Sciatic nerve (tissue), 2 donors: ENCODE measurements at regions not wholly inside any gene's neighbourhood (a gene's known extent, or its start where the extent isn't known, plus 50 kb on each side); places are given as distances from the start of the nearest gene placed in this dataset.
"Not testable (repeated sequence)": the region's sequence is repeated elsewhere in the genome, so short reads cannot be mapped to it uniquely, and the experiment has no call there.

Source experiments
- ATAC-seq: fragments of 200-7000 bp; cut with Tn5 transposase; one replicate; pipeline ENCODE4 v1.9.1; 2020; ENCODE audit warnings: mild to moderate bottlenecking, moderate library complexity
- DNase-seq: peaks from one replicate; pipeline ENCODE4 v3.0.0-alpha.2; 2020; ENCODE audit warnings: low spot score
- intact Hi-C: fragments of 100-400 bp; cut with DNase I; formaldehyde crosslinking; loops from one replicate; pipeline ENCODE4 v1.14.2; 2022
- donor health status: DM: no; HTN: no; CAD: no.
- donor health status: DM: no; HTN: no; CAD: no.

DNA sequence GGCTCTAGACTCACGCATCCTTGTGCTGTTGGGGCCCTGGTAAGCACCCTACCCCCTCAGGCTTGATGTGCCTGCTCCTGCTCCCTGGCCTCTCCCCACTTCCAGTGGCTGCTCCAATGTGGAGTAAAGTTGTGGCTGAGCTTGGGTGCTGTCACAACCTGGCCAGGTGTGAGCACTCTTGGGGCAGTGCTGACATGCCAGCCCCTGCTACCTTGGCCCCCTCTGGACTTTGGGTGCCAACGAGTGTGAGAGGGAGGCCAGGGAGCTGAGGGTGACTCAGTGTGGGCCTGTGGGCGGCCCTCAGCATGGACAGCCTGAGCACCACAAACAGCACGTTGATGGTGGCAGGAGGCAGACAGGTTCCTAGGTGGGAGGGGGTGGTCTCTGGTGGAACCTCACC is 870.2 kb upstream of the C9orf72 start:
- intact Hi-C loops = no loop called here
- no peak for DNase-seq
- ATAC-seq = no peak

DNA sequence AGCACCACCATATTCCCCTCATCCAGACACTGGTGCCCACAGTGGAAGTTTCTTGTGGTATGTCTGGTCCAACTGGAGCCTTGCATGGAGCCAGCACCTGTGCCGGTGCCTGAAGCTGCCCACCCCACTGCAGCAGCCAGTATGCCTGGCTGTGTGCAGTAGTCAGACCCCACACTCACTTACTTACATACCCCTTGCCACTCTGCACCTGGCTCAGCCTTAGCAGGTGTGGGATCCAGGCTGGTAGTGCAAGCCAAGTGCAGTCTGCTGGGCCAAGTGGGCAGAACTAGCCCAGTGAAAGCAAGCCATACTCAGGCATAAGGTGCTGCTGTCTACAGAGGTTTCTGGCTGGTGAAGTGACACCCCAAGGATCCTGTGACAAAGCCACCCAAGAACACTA is 871.4 kb upstream of the C9orf72 start:
- intact Hi-C loops = no loop called here
- DNase-seq (no peak), ATAC-seq (no peak)

GRCh38 chr9:28445211-28445610 is 871.9 kb upstream of the C9orf72 start:
- intact Hi-C loops = no loop called here
- DNase-seq (no peak), ATAC-seq (no peak)

GRCh38 chr9:28453918-28454317 is 880.6 kb upstream of the C9orf72 start:
- intact Hi-C loops = no loop called here
- DNase-seq (no peak), ATAC-seq (no peak)

DNA sequence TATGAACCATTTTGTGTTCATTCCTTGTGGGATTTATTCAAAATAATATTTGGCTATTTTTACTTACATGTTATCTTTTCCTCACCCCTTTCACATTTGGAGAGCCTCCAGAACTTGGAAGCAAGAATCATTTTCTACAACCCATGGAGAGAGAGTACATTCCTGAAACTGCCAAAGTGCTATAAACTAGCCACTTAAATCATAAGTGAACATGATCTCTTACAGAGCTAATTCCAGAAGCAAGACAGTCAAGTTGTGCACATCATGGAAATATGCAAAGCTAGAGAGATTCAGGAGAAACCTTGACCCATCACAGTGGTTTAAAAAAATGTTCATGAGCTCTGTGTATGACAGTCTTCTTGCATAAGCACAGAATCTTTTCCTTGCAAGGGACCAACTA is 883.6 kb upstream of the C9orf72 start:
- ATAC-seq = no peak
- intact Hi-C loops = no loop called here
- no peak for DNase-seq

DNA sequence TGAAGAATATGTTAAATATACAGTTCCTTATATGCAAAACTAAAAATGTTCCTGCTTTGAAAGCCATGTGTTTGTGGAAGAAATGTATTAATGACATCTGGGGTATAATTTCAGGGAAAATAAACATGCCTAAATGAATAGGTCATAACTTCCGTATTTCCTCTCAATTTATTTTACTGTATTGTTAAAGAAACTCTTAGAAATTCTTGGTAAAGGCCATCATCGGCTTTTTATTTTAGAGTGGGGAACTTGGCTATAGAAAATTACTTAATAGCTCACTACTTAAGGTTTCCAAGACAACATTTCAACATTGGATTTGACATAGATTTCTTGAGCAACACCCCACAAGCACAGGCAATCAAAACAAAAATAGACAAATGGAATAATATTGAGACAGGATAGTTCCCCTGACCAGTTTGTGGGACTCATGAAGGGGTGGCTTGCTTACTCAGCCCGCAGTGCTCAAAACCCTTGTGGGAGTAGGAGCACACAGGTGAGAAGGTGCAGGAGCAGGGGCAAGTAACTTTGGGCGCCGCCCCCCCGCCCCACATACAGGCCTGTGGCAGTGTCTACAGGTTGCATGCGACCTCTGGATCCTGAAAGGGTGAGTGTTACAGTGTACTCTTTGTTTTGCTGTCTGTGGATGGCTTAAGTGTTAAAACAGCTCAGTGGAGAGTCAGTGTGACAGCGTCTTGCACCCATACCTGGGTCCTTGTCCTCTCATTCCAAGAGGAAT is 891.4 kb upstream of the C9orf72 start:
- intact Hi-C loops = no loop called here

GRCh38 chr9:28471261-28471660 is 898.0 kb upstream of the C9orf72 start:
- intact Hi-C loops = no loop called here
- DNase-seq (no peak), ATAC-seq (no peak)

More for the DNA sequence above, 891.4 kb upstream of the C9orf72 start:
- ATAC-seq (no peak), DNase-seq (no peak)

GRCh38 chr9:28487561-28487960 is 914.3 kb upstream of the C9orf72 start:
- no peak for ATAC-seq
- intact Hi-C loops = no loop called here
- no peak for DNase-seq

- intact Hi-C loops = no loop called here
- ATAC-seq (no peak), DNase-seq (no peak)
Measured at GRCh38 chr9:28491121-28491520, 917.8 kb upstream of the C9orf72 start.

GRCh38 chr9:28498168-28498567 is 924.9 kb upstream of the C9orf72 start:
- intact Hi-C loops, DNase-seq, ATAC-seq: not testable (repeated sequence)

GRCh38 chr9:28502189-28502588 is 928.9 kb upstream of the C9orf72 start:
- DNase-seq (no peak), ATAC-seq (no peak)
- intact Hi-C loops = loop anchor here (5.0 kb wide), 1 partner anchor 1785 kb away; no protein-coding TSS in a partner anchor

DNA sequence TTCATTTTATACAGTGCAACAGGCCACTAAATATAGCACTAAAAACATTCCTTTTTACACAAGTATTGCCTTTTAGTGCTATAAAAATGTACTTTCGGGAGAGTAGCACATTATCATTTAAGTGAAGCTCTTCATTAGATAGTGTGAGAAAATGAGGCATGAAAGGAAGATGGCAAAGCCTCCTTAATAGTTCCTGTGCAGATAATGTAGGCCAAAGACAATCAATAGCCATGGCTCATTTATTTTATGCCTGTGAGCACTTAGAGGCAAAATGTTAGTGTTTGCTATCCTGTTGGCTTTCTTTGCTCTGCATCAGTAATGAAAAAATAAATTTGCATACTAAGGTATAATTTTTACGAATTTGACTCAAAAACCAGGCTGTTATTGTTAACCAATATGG is 929.5 kb upstream of the C9orf72 start:
- DNase-seq = no peak
- ATAC-seq = no peak
- intact Hi-C loops = loop anchor here (5.0 kb wide), 1 partner anchor 1785 kb away; no protein-coding TSS in a partner anchor

- intact Hi-C loops = loop anchor here (5.0 kb wide), 1 partner anchor 1786 kb away; no protein-coding TSS in a partner anchor
- DNase-seq = no peak
- no peak for ATAC-seq
Measured at GRCh38 chr9:28503573-28503972, 930.3 kb upstream of the C9orf72 start.

DNA sequence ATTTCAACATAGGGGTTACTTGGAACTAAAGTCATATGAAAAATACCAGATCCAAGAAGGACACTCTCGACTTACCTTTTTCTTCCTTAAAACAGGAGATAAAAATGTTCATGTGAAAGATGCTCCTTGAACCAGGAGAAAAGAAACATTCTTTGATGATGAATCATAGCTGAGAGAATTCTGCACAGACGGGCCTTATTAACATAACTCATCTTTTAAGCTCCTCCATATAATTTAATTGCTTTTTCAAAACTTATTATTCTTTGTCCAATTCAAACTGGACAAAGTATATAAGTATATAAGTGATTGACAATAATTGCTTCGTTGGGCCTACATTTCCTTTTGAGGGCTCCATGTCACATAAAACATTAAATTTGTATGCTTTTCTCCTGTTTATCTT is 945.2 kb upstream of the C9orf72 start:
- ATAC-seq (no peak), DNase-seq (no peak)
- intact Hi-C loops = no loop called here

- intact Hi-C loops, ATAC-seq, DNase-seq: not testable (repeated sequence)
Measured at GRCh38 chr9:28524309-28524708, 951.0 kb upstream of the C9orf72 start.

DNA sequence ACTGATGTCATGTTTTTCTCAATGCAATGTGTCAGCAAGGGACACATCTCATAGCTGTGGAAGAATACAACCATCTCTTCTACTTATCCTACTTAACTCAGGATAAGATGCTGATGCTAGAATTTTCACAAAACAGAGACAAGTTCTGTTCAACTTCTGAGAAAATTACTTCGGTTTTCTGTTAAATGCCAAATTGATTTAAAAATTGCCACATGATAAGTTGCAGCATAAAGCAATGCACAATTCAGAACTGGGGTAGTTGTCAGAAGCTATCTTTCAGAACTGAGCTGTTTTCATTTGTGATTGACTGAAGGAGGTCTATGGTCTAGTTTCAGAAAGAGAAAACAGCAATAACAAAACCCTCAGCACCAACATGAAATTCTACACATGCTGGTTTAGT is 954.8 kb upstream of the C9orf72 start:
- DNase-seq = no peak
- intact Hi-C loops = no loop called here
- ATAC-seq = no peak

DNA sequence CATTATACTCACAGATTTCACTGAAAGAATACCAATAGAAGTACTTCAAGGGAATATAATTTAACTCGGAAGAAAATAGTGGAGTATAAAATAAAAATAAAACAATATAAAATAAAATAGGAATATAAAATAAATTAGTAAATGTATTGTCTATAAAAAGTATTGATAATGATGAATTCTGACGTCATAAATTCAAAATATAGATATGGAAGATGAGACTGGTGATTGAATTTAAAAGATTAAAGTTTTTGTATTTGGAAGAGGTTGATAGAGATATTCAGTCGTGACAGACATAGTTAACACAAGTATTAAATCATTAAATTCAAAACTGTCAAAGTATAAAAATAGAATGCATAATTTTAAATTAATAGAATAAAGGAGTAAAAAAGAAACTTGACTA is 964.9 kb upstream of the C9orf72 start:
- intact Hi-C loops = no loop called here
- DNase-seq = no peak
- ATAC-seq = no peak

DNA sequence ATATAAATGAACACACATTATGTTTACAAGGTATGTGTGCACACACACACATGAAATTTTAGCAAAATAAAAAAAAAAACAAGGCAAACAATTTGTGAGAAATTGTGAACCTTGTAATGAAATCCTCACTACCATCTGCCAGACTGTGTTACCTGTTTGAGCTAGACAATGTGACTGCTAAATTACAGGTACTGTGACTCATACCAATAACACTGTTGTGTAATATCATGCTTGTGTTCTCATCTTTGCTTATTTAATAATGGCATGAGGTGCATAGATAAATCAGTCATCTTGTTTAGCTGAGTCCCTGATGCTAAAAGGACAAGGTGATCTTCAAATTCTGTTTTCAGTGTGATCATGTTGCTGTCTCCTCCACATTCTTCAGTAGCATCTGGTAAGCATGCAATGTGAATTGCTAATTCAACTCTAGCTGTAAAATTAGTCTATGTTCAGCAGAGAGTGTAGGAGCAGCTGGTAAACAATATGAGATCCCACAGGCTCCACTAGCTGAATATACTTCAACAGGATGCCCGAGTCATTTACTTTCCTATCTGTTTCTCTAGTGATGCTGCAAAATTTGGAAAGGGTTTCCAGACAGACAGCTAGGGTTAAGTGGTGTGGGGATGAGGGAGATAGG is 966.3 kb upstream of the C9orf72 start:
- no peak for ATAC-seq
- DNase-seq = no peak
- intact Hi-C loops = no loop called here

GRCh38 chr9:28542928-28543327 is 969.6 kb upstream of the C9orf72 start:
- DNase-seq = no peak
- ATAC-seq = no peak
- intact Hi-C loops = no loop called here

DNA sequence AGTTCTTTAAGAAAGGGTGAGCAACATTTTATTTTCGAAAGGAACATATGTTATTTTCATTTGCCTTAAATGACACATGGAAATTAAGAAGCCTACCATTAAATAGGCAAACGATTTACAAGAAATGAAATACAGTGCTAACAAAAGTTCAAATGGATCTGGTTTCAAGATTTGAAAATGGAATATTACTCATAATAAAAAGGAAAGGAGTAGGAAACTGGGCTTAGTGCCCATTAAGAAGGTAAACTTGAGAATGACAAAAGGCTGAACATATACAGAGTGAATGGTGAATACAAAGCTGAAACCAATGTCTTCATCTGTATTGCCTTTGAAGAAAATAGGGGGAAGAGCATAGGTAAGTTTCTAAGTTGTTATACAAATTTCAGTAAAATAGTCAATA is 974.2 kb upstream of the C9orf72 start:
- ATAC-seq = no peak
- DNase-seq = no peak
- intact Hi-C loops = no loop called here
